Activated naive CD4-positive, alpha-beta T cell treated with anti-CD3 and anti-CD28 coated beads for 36 hours (primary cell): ENCODE measurements at regions not wholly inside any gene's neighbourhood (a gene's known extent, or its start where the extent isn't known, plus 50 kb on each side); places are given as distances from the start of the nearest gene placed in this dataset.

Experiments used
- CTCF ChIA-PET: fragments of 350-600 bp; sonication (Branson Sonifier 250); formaldehyde crosslinking; loops from one replicate; lab custom pipeline; 2021; ENCODE audit warnings: antibody characterized with exemption; lab: Charles Lee
- DNase-seq: peaks from one replicate; pipeline ENCODE4 v3.0.0-alpha.2; 2020
- H3K27ac Mint-ChIP-seq: one replicate; pipeline ENCODE4 v1.8.0; 2021; ENCODE audit warnings: mild to moderate bottlenecking, mixed read lengths
- H3K27me3 Mint-ChIP-seq: one replicate; pipeline ENCODE4 v1.8.0; 2021; ENCODE audit warnings: low read depth, mixed read lengths
- H3K36me3 Mint-ChIP-seq: one replicate; pipeline ENCODE4 v1.8.0; 2021; ENCODE audit warnings: low read depth, mixed read lengths
- H3K4me1 Mint-ChIP-seq: one replicate; pipeline ENCODE4 v1.8.0; 2021; ENCODE audit warnings: low read depth, mixed read lengths
- H3K4me3 Mint-ChIP-seq: one replicate; pipeline ENCODE4 v1.8.0; 2021; ENCODE audit warnings: mild to moderate bottlenecking, moderate library complexity, mixed read lengths
- H3K9me3 Mint-ChIP-seq: one replicate; pipeline ENCODE4 v1.8.0; 2021; ENCODE audit warnings: mixed read lengths
- intact Hi-C: fragments of 100-400 bp; cut with micrococcal nuclease; formaldehyde crosslinking; loops from one replicate; pipeline ENCODE4 v1.15.1; 2023

GRCh38 chr5:39977066-39977655 is 552.4 kb upstream of the DAB2 start:
- Mint-ChIP-seq H3K36me3 (no peaks in the 10 kb centered on the region), H3K4me1 (no peaks in the 10 kb centered on the region), H3K4me3 (no peak overlapping the region), H3K9me3 (no peaks in the 10 kb centered on the region), H3K27ac (no peak overlapping the region), H3K27me3 (no peaks in the 10 kb centered on the region)
- DNase-seq = no peak
- intact Hi-C loops = no loop called here
- CTCF ChIA-PET = no interaction called here

- H3K9me3 Mint-ChIP-seq = no peaks in the 10 kb centered on the region
- CTCF ChIA-PET = no interaction called here
- H3K36me3 Mint-ChIP-seq = no peaks in the 10 kb centered on the region
- H3K27ac Mint-ChIP-seq = no peak overlapping the region
- intact Hi-C loops = no loop called here
- H3K27me3 Mint-ChIP-seq = peaks cover 5% of the 10 kb centered on the region
- no peaks in the 10 kb centered on the region for H3K4me1 Mint-ChIP-seq
- DNase-seq = no peak
- no peak overlapping the region for H3K4me3 Mint-ChIP-seq
Observed at GRCh38 chr5:39970117-39970798, 545.5 kb upstream of the DAB2 start.

GRCh38 chr5:39968381-39968780 is 543.6 kb upstream of the DAB2 start:
- no peak overlapping the region for H3K4me3 Mint-ChIP-seq
- H3K9me3 Mint-ChIP-seq = no peaks in the 10 kb centered on the region
- no peak overlapping the region for H3K27ac Mint-ChIP-seq
- H3K36me3 Mint-ChIP-seq = no peaks in the 10 kb centered on the region
- peaks cover 5% of the 10 kb centered on the region for H3K27me3 Mint-ChIP-seq
- DNase-seq = no peak
- intact Hi-C loops = no loop called here
- no peaks in the 10 kb centered on the region for H3K4me1 Mint-ChIP-seq
- CTCF ChIA-PET = no interaction called here

- no peak overlapping the region for H3K4me3 Mint-ChIP-seq
- DNase-seq = no peak
- no peak overlapping the region for H3K27ac Mint-ChIP-seq
- H3K9me3 Mint-ChIP-seq = peaks cover 11% of the 10 kb centered on the region
- peaks cover 3% of the 10 kb centered on the region for H3K36me3 Mint-ChIP-seq
- intact Hi-C loops = no loop called here
- H3K27me3 Mint-ChIP-seq = no peaks in the 10 kb centered on the region
- CTCF ChIA-PET = interaction anchor here (0.7 kb wide), 1 partner anchor 81 kb away, joined by 3 read pairs; no protein-coding TSS in a partner anchor
- peaks cover 4% of the 10 kb centered on the region for H3K4me1 Mint-ChIP-seq
Observed at GRCh38 chr5:39955156-39955555, 530.4 kb upstream of the DAB2 start.

- DNase-seq = no peak
- Mint-ChIP-seq H3K27me3 (no peaks in the 10 kb centered on the region), H3K9me3 (peaks cover 11% of the 10 kb centered on the region), H3K4me3 (no peak overlapping the region), H3K27ac (no peak overlapping the region), H3K4me1 (peaks cover 10% of the 10 kb centered on the region), H3K36me3 (peaks cover 3% of the 10 kb centered on the region)
- intact Hi-C loops = no loop called here
- CTCF ChIA-PET = interaction anchor here (0.6 to 0.7 kb wide), 2 partner anchors 10 to 725 kb away, joined by 3 read pairs; no protein-coding TSS in a partner anchor
Observed at GRCh38 chr5:39951070-39951469, 526.3 kb upstream of the DAB2 start.

- CTCF ChIA-PET = interaction anchor here (0.6 to 2.5 kb wide), 27 partner anchors 9 to 955 kb away, joined by 3 to 22 read pairs (median 3); no protein-coding TSS in a partner anchor
- intact Hi-C loops = loop anchor here (1.0 to 10.0 kb wide), 17 partner anchors 203 to 930 kb away; partner anchors contain the start of genes PRKAA1 and TTC33
- no peaks in the 10 kb centered on the region for H3K27me3 Mint-ChIP-seq
- no peak overlapping the region for H3K27ac Mint-ChIP-seq
- H3K4me1 Mint-ChIP-seq = peaks cover 5% of the 10 kb centered on the region
- H3K4me3 Mint-ChIP-seq = no peak overlapping the region
- H3K36me3 Mint-ChIP-seq = peaks cover 3% of the 10 kb centered on the region
- peaks cover 11% of the 10 kb centered on the region for H3K9me3 Mint-ChIP-seq
- peak; percentile 79 for DNase-seq
Observed at GRCh38 chr5:39948867-39949468, 524.2 kb upstream of the DAB2 start.

GRCh38 chr5:39948341-39948740 is 523.6 kb upstream of the DAB2 start:
- Mint-ChIP-seq H3K36me3 (peaks cover 3% of the 10 kb centered on the region), H3K4me1 (peaks cover 5% of the 10 kb centered on the region), H3K4me3 (no peak overlapping the region), H3K27ac (no peak overlapping the region), H3K27me3 (no peaks in the 10 kb centered on the region), H3K9me3 (peaks cover 11% of the 10 kb centered on the region)
- intact Hi-C loops = loop anchor here (2.0 to 10.0 kb wide), 8 partner anchors 204 to 558 kb away; no protein-coding TSS in a partner anchor
- CTCF ChIA-PET = interaction anchor here (0.6 to 2.5 kb wide), 16 partner anchors 9 to 786 kb away, joined by 3 to 22 read pairs (median 4); no protein-coding TSS in a partner anchor
- DNase-seq = no peak

GRCh38 chr5:39947657-39948056 is 522.9 kb upstream of the DAB2 start:
- DNase-seq = peak; percentile 6
- CTCF ChIA-PET = interaction anchor here (0.6 to 2.5 kb wide), 5 partner anchors 14 to 787 kb away, joined by 3 to 22 read pairs (median 7); no protein-coding TSS in a partner anchor
- no peak overlapping the region for H3K4me3 Mint-ChIP-seq
- H3K9me3 Mint-ChIP-seq = peaks cover 11% of the 10 kb centered on the region
- intact Hi-C loops = loop anchor here (2.0 to 10.0 kb wide), 8 partner anchors 205 to 559 kb away; no protein-coding TSS in a partner anchor
- no peaks in the 10 kb centered on the region for H3K27me3 Mint-ChIP-seq
- peaks cover 3% of the 10 kb centered on the region for H3K36me3 Mint-ChIP-seq
- peak overlapping the region; percentile 0 for H3K27ac Mint-ChIP-seq
- H3K4me1 Mint-ChIP-seq = peaks cover 5% of the 10 kb centered on the region

- H3K4me3 Mint-ChIP-seq = no peak overlapping the region
- no peak overlapping the region for H3K27ac Mint-ChIP-seq
- H3K9me3 Mint-ChIP-seq = peaks cover 6% of the 10 kb centered on the region
- peaks cover 3% of the 10 kb centered on the region for H3K36me3 Mint-ChIP-seq
- DNase-seq = no peak
- CTCF ChIA-PET = interaction anchor here (0.6 kb wide), 1 partner anchor 163 kb away, joined by 3 read pairs; no protein-coding TSS in a partner anchor
- H3K27me3 Mint-ChIP-seq = no peaks in the 10 kb centered on the region
- intact Hi-C loops = loop anchor here (5.0 to 10.0 kb wide), 5 partner anchors 206 to 398 kb away; no protein-coding TSS in a partner anchor
- H3K4me1 Mint-ChIP-seq = peaks cover 5% of the 10 kb centered on the region
Observed at GRCh38 chr5:39946356-39947045, 521.7 kb upstream of the DAB2 start.

GRCh38 chr5:39945870-39946269 is 521.1 kb upstream of the DAB2 start:
- no peaks in the 10 kb centered on the region for H3K9me3 Mint-ChIP-seq
- H3K4me3 Mint-ChIP-seq = no peak overlapping the region
- H3K4me1 Mint-ChIP-seq = peaks cover 5% of the 10 kb centered on the region
- H3K27me3 Mint-ChIP-seq = no peaks in the 10 kb centered on the region
- CTCF ChIA-PET = interaction anchor here (0.6 kb wide), 1 partner anchor 163 kb away, joined by 3 read pairs; no protein-coding TSS in a partner anchor
- DNase-seq = no peak
- H3K27ac Mint-ChIP-seq = no peak overlapping the region
- intact Hi-C loops = loop anchor here (5.0 to 10.0 kb wide), 5 partner anchors 206 to 399 kb away; no protein-coding TSS in a partner anchor
- H3K36me3 Mint-ChIP-seq = no peaks in the 10 kb centered on the region

- no peak overlapping the region for H3K4me3 Mint-ChIP-seq
- no peak for DNase-seq
- H3K36me3 Mint-ChIP-seq = no peaks in the 10 kb centered on the region
- H3K4me1 Mint-ChIP-seq = peaks cover 3% of the 10 kb centered on the region
- H3K27me3 Mint-ChIP-seq = no peaks in the 10 kb centered on the region
- H3K27ac Mint-ChIP-seq = no peak overlapping the region
- H3K9me3 Mint-ChIP-seq = no peaks in the 10 kb centered on the region
- intact Hi-C loops = loop anchor here (10.0 kb wide), 1 partner anchor 401 kb away; no protein-coding TSS in a partner anchor
- CTCF ChIA-PET = no interaction called here
Observed at GRCh38 chr5:39943811-39944210, 519.0 kb upstream of the DAB2 start.
